NCI-H69 (cell line): ENCODE measurements at regions not wholly inside any gene's neighbourhood (a gene's known extent, or its start where the extent isn't known, plus 50 kb on each side); places are given as distances from the start of the nearest gene placed in this dataset.
"Not testable (repeated sequence)": the region's sequence is repeated elsewhere in the genome, so short reads cannot be mapped to it uniquely, and the experiment has no call there.

ENCODE experiments used
- DNase-seq: peaks from one replicate; lab custom pipeline; 2025; lab: John Stamatoyannopoulos, UW

GRCh38 chr10:42987575-42987974, 89.3 kb upstream of the RET start:
- no peak for DNase-seq

GRCh38 chr10:42988069-42988468, 88.8 kb upstream of the RET start:
- no peak for DNase-seq

GRCh38 chr10:42988517-42989395, 88.1 kb upstream of the RET start:
- DNase-seq: no peak

GRCh38 chr10:42989481-42989921, 87.4 kb upstream of the RET start:
- no peak for DNase-seq

GRCh38 chr10:42990016-42990720, 86.7 kb upstream of the RET start:
- DNase-seq: no peak

- no peak for DNase-seq
Observed at GRCh38 chr10:42990721-42991441, 86.0 kb upstream of the RET start.

- no peak for DNase-seq
Observed at GRCh38 chr10:42991442-42992098, 85.3 kb upstream of the RET start.

GRCh38 chr10:42992156-42992956, 84.5 kb upstream of the RET start:
- no peak for DNase-seq

- no peak for DNase-seq
Observed at GRCh38 chr10:42992957-42993390, 83.9 kb upstream of the RET start.

GRCh38 chr10:42994909-42995308, 82.0 kb upstream of the RET start:
- not testable (repeated sequence) for DNase-seq

GRCh38 chr10:42995537-42995936, 81.3 kb upstream of the RET start:
- no peak for DNase-seq

- no peak for DNase-seq
Observed at GRCh38 chr10:42996588-42996987, 80.3 kb upstream of the RET start.

GRCh38 chr10:42997151-42997848, 79.6 kb upstream of the RET start:
- DNase-seq: no peak

- no peak for DNase-seq
Observed at GRCh38 chr10:42997849-42998165, 79.1 kb upstream of the RET start.

GRCh38 chr10:42998481-42999384, 78.1 kb upstream of the RET start:
- DNase-seq: no peak

GRCh38 chr10:42999385-43000020, 77.4 kb upstream of the RET start:
- DNase-seq: no peak

GRCh38 chr10:43000021-43000411, 76.9 kb upstream of the RET start:
- no peak for DNase-seq

- DNase-seq: no peak
Observed at GRCh38 chr10:43000651-43001426, 76.0 kb upstream of the RET start.
